SK-N-SH (cell line): ENCODE measurements at regions not wholly inside any gene's neighbourhood (a gene's known extent, or its start where the extent isn't known, plus 50 kb on each side); places are given as distances from the start of the nearest gene placed in this dataset.

Experiments used
- CTCF ChIA-PET: fragments of 300-600, 350-600 bp; formaldehyde crosslinking; extraction: SDS; loops from one replicate; lab custom pipeline; 2021; lab: Yijun Ruan, JAX
- POLR2A ChIA-PET: fragments of 350-600 bp; sonication (Branson Sonifier 250); formaldehyde crosslinking; extraction: SDS; loops from one replicate; lab custom pipeline; 2020; ENCODE audit warnings: antibody characterized with exemption, inconsistent platforms; lab: Yijun Ruan, JAX
- DNase-seq: peaks from one replicate; pipeline ENCODE4 v3.0.0; 2012
- H2AFZ ChIP-seq: fragments of 200-600 bp; sonication (generic); 2 replicates; pipeline ENCODE4 v1.8.1; 2016; ENCODE audit warnings: antibody characterized with exemption, mild to moderate bottlenecking, low read depth
- H3F3A ChIP-seq: fragments of 200-600 bp; sonication (generic); replicated peaks from 2 replicates; pipeline ENCODE3; 2016; ENCODE audit warnings: antibody characterized with exemption, mild to moderate bottlenecking; ENCODE audit not compliant: insufficient read depth
- H3K27ac ChIP-seq, 2 experiments: fragments of 200-500 bp in 1 of 2; fragments of 200-600 bp in 1 of 2; sonication (Bioruptor generic) in 1 of 2; sonication (generic), shearing (Covaris generic) in 1 of 2; 2 replicates each; pipeline versions ENCODE4 v1.5.1 to v1.6.1; 2014 to 2016; ENCODE audit warnings: low read depth in 2 of 2, inconsistent platforms in 1 of 2, low read length in 1 of 2, mild to moderate bottlenecking in 1 of 2, mixed read lengths in 1 of 2
- H3K27me3 ChIP-seq: fragments of 200-600 bp; sonication (generic), shearing (Covaris generic); 2 replicates; pipeline ENCODE4 v1.6.1; 2016; ENCODE audit warnings: mixed run types; ENCODE audit not compliant: insufficient read depth
- H3K36me3 ChIP-seq, 2 experiments: fragments of 200-500 bp in 1 of 2; fragments of 200-600 bp in 1 of 2; sonication (Bioruptor generic) in 1 of 2; sonication (generic) in 1 of 2; replicated peaks in 1 of 2; 2 replicates each; pipeline versions ENCODE3 to v1.5.1; 2014 to 2016; ENCODE audit warnings: low read length in 1 of 2, mild to moderate bottlenecking in 1 of 2; ENCODE audit not compliant: insufficient read depth in 2 of 2, control insufficient read depth in 1 of 2
- H3K4me1 ChIP-seq, 2 experiments: fragments of 200-500 bp in 1 of 2; fragments of 200-600 bp in 1 of 2; sonication (Bioruptor generic) in 1 of 2; sonication (generic), shearing (Covaris generic) in 1 of 2; 2 replicates each; pipeline versions ENCODE4 v1.5.1 to v1.6.1; 2014 to 2016; ENCODE audit warnings: low read depth in 1 of 2, low read length in 1 of 2, mixed run types in 1 of 2; ENCODE audit not compliant: insufficient read depth in 2 of 2, control insufficient read depth in 1 of 2
- H3K4me2 ChIP-seq: fragments of 200-600 bp; sonication (generic), shearing (Covaris generic); 2 replicates; pipeline ENCODE4 v1.6.1; 2017; ENCODE audit warnings: mixed run types
- H3K4me3 ChIP-seq, 2 experiments: fragments of 200-500 bp in 1 of 2; fragments of 200-600 bp in 1 of 2; sonication (Bioruptor generic) in 1 of 2; sonication (generic), shearing (Covaris generic) in 1 of 2; 2 replicates each; pipeline versions ENCODE4 v1.5.1 to v1.8.1; 2014 to 2016; ENCODE audit warnings: low read depth in 2 of 2, inconsistent platforms in 1 of 2, low read length in 1 of 2, mild to moderate bottlenecking in 1 of 2, mixed read lengths in 1 of 2, moderate library complexity in 1 of 2
- H3K79me2 ChIP-seq: fragments of 200-600 bp; sonication (generic); 2 replicates; pipeline ENCODE4 v1.8.1; 2017; ENCODE audit warnings: mild to moderate bottlenecking; ENCODE audit not compliant: insufficient read depth
- H3K9ac ChIP-seq: fragments of 200-600 bp; sonication (generic); 2 replicates; pipeline ENCODE4 v1.6.1; 2017; ENCODE audit warnings: mixed run types
- H3K9me2 ChIP-seq: fragments of 200-600 bp; sonication (generic); 2 replicates; pipeline ENCODE4 v1.6.1; 2017; ENCODE audit warnings: mixed run types
- H3K9me3 ChIP-seq: fragments of 200-600 bp; sonication (generic); 2 replicates; pipeline ENCODE4 v1.6.1; 2017; ENCODE audit warnings: mixed run types, mild to moderate bottlenecking, moderate library complexity
- H4K20me1 ChIP-seq: fragments of 200-600 bp; sonication (generic); 2 replicates; pipeline ENCODE4 v1.6.1; 2017; ENCODE audit warnings: mild to moderate bottlenecking, mixed run types; ENCODE audit not compliant: insufficient read depth
- ELF1 ChIP-seq: IDR thresholded peaks from 2 replicates; pipeline ENCODE4 v1.4.0; 2012
- EZH2phosphoT487 ChIP-seq: fragments of 200-600 bp; sonication (generic); IDR thresholded peaks from 2 replicates; pipeline ENCODE4 v1.6.1; 2017; ENCODE audit warnings: low read depth, mixed run types, mild to moderate bottlenecking, antibody characterized with exemption, moderate library complexity, borderline replicate concordance
- GABPA ChIP-seq: IDR thresholded peaks from 2 replicates; pipeline ENCODE4 v1.4.0; 2012; ENCODE audit warnings: low read depth, mild to moderate bottlenecking
- PBX3 ChIP-seq: IDR thresholded peaks from 2 replicates; pipeline ENCODE4; 2012
- RXRA ChIP-seq: IDR thresholded peaks from 2 replicates; pipeline ENCODE4 v1.4.0; 2012; ENCODE audit warnings: low read depth, mild to moderate bottlenecking, borderline replicate concordance
- TCF12 ChIP-seq: IDR thresholded peaks from 2 replicates; pipeline ENCODE4 v1.4.0; 2012
- TEAD4 ChIP-seq: IDR thresholded peaks from 2 replicates; pipeline ENCODE4 v1.4.0; 2012; ENCODE audit warnings: mild to moderate bottlenecking, borderline replicate concordance; ENCODE audit not compliant: insufficient read depth
- WGBS: methylation state at CpG from one replicate; pipeline ENCODE4 v1.1.6; 2017; ENCODE audit warnings: low lambda C conversion rate; 5-methylcytosine and 5-hydroxymethylcytosine counted together

- 37% methylated on average over 6 of the region's 6 CpGs for WGBS
- H2AFZ ChIP-seq: 0 out of 2 replicates have a peak overlapping the region, but pooled peaks have one; percentile 56
- H3K27me3 ChIP-seq: no peaks in the 10 kb centered on the region
- peaks cover 0 to 5% of the 10 kb centered on the region in 2 experiments for H3K36me3 ChIP-seq
- TF ChIP-seq ELF1 (no peak), PBX3 (no peak), RXRA (no peak)
- no peak overlapping the region for H3K4me2 ChIP-seq
- no peak for DNase-seq
- H3K9me3 ChIP-seq: peaks cover 12% of the 10 kb centered on the region
- ChIA-PET CTCF (interaction anchor here (1.0 kb wide), 1 partner anchor 12 kb away, joined by 3 read pairs; no protein-coding TSS in a partner anchor), POLR2A (no interaction called here)
- no peak overlapping the region for H3K27ac ChIP-seq
- H3K4me3 ChIP-seq: no peak overlapping the region
- peaks cover 0 to 24% of the 10 kb centered on the region in 2 experiments; a peak in 1 of 4 replicates for H3K4me1 ChIP-seq
- no peaks in the 10 kb centered on the region for H4K20me1 ChIP-seq
- peaks cover 30% of the 10 kb centered on the region for H3F3A ChIP-seq
- no peak overlapping the region for H3K9ac ChIP-seq
- H3K9me2 ChIP-seq: no peaks in the 10 kb centered on the region
- H3K79me2 ChIP-seq: no peaks in the 10 kb centered on the region
Observed at GRCh38 chr2:226450141-226450540, 349.5 kb downstream of the IRS1 start.

GRCh38 chr2:226447338-226448300 lies 352.0 kb downstream of the IRS1 start:
- POLR2A ChIA-PET: no interaction called here
- Histone ChIP-seq H3K4me2 (no peak overlapping the region), H3K36me3 (peaks cover 0 to 5% of the 10 kb centered on the region in 2 experiments)
- 0 out of 2 replicates have a peak, but pooled peaks have one; percentile 24 for TF ChIP-seq TEAD4
- TF ChIP-seq PBX3: peak; percentile 36; the same call in 1 of the 2 replicates
- TF ChIP-seq TCF12: 0 out of 2 replicates have a peak, but pooled peaks have one; percentile 35
- TF ChIP-seq GABPA: no peak
- TF ChIP-seq EZH2phosphoT487: no peak
- TF ChIP-seq, all 33 proteins: peak for 3
- CTCF ChIA-PET: interaction anchor here (1.0 kb wide), 1 partner anchor 24 kb away, joined by 3 read pairs; no protein-coding TSS in a partner anchor
- no peak overlapping the region for H3K9ac ChIP-seq
- H3K79me2 ChIP-seq: no peaks in the 10 kb centered on the region
- no peak for DNase-seq
- no peak overlapping the region for H3K4me3 ChIP-seq
- no peaks in the 10 kb centered on the region for H4K20me1 ChIP-seq
- H3K4me1 ChIP-seq: peaks cover 0 to 24% of the 10 kb centered on the region in 2 experiments; a peak in 1 of 4 replicates
- H3F3A ChIP-seq: peaks cover 26% of the 10 kb centered on the region
- no peaks in the 10 kb centered on the region for H3K27me3 ChIP-seq
- peaks cover 6% of the 10 kb centered on the region for H3K9me3 ChIP-seq
- 33% methylated on average over 5 of the region's 5 CpGs for WGBS
- peak overlapping the region in 1 of 2 experiments; percentile 61; a peak in 2 of 4 replicates for H3K27ac ChIP-seq
- H2AFZ ChIP-seq: no peak overlapping the region
- H3K9me2 ChIP-seq: no peaks in the 10 kb centered on the region
